Upper lobe of left lung (tissue), 6 donors: ENCODE measurements at regions not wholly inside any gene's neighbourhood (a gene's known extent, or its start where the extent isn't known, plus 50 kb on each side); places are given as distances from the start of the nearest gene placed in this dataset.

Experiments
- ATAC-seq, 2 donors: fragments of 200-7000 bp; cut with Tn5 transposase; one replicate each; pipeline ENCODE4 v1.9.1; 2022; ENCODE audit warnings: mild to moderate bottlenecking in 2 of 2, moderate library complexity in 2 of 2; ENCODE audit not compliant: low FRiP score in 2 of 2
- DNase-seq, 2 donors: peaks; one replicate each; pipeline ENCODE4 v3.0.0-alpha.2; 2019 to 2020
- H3K27ac ChIP-seq, 4 donors: fragments of 200-600 bp; sonication (generic); one replicate each; pipeline ENCODE4 v1.5.1; 2016 to 2019
- H3K27me3 ChIP-seq, 4 donors: fragments of 200-600 bp; sonication (generic); one replicate each; pipeline ENCODE4 v1.5.1; 2017 to 2019
- H3K36me3 ChIP-seq, 4 donors: fragments of 200-600 bp; sonication (generic); one replicate each; pipeline ENCODE4 v1.5.1; 2016 to 2019
- H3K4me1 ChIP-seq, 4 donors: fragments of 200-600 bp; sonication (generic); one replicate each; pipeline ENCODE4 v1.5.1; 2018 to 2019
- H3K4me3 ChIP-seq, 4 donors: fragments of 200-600 bp; sonication (generic); one replicate each; pipeline ENCODE4 v1.5.1; 2017 to 2019; ENCODE audit warnings: mild to moderate bottlenecking in 2 of 4, moderate library complexity in 1 of 4
- H3K9me3 ChIP-seq, 4 donors: fragments of 200-600 bp; sonication (generic); one replicate each; pipeline ENCODE4 v1.5.1; 2018 to 2019
- EP300 ChIP-seq, 4 donors: sonication (generic); formaldehyde crosslinking; IDR thresholded peaks; one replicate each; pipeline ENCODE4 v1.5.1; 2017; ENCODE audit warnings: antibody characterized with exemption in 4 of 4, control low read depth in 2 of 4
- POLR2A ChIP-seq, 4 donors: fragments of 450-650 bp; IDR thresholded peaks; one replicate each; pipeline ENCODE4 v1.5.1; 2016 to 2017; ENCODE audit warnings: antibody characterized with exemption in 4 of 4, mild to moderate bottlenecking in 2 of 4
- POLR2AphosphoS5 ChIP-seq, 2 donors: sonication (generic); formaldehyde crosslinking; IDR thresholded peaks; one replicate each; pipeline ENCODE4 v1.5.1; 2017; ENCODE audit warnings: antibody characterized with exemption in 2 of 2
- WGBS, 2 donors: methylation state at CpG; one replicate each; pipeline ENCODE4 v1.1.5; 2017 to 2018; 5-methylcytosine and 5-hydroxymethylcytosine counted together
- TF ChIP-seq, protein P1 (sequence below), 6 experiments: fragments of 450-650 bp in 4 of 6; fragments of 200-600 bp in 2 of 6; sonication (generic) in 2 of 6; IDR thresholded peaks; one replicate each; pipeline ENCODE4 v1.5.1; 2016 to 2019; ENCODE audit warnings: antibody characterized with exemption in 6 of 6
- donor health status: DM: no; HTN: no; CAD: no; lungs with moderate emphysema.
- donor health status: DM: no; HTN: yes; CAD: no; lungs with severe emphysema.

DNA sequence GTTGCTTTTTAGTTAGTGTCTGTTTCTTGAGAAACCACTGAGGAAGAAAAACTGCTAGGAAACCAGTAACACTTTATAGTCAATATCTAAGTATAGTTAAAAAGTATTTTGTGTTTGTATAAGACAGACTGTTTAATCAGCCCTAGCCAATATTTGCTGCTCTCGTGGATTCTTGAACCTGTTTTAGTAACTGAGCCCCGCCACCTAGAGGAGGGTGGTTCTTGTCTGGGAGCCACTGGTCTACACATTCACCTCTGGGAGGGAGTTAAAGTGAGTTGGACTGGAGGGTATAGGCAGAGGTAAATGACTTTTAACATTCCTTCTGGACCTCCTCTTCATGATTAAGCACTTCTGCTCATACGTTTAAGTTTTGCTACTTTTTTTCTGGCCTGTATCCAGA, 117.2 kb downstream of the SPATA31D1 start:
- H3K4me1 ChIP-seq: no peaks in the 10 kb centered on the region
- no peaks in the 10 kb centered on the region for H3K9me3 ChIP-seq
- ATAC-seq: no peak
- H3K27me3 ChIP-seq: no peaks in the 10 kb centered on the region
- no peak for DNase-seq
- TF ChIP-seq POLR2AphosphoS5 (IDR thresholded peaks at IDR 0.05) (no peak), POLR2A (IDR thresholded peaks at IDR 0.05) (no peak), EP300 (IDR thresholded peaks at IDR 0.05) (no peak)
- TF ChIP-seq, protein P1, sequence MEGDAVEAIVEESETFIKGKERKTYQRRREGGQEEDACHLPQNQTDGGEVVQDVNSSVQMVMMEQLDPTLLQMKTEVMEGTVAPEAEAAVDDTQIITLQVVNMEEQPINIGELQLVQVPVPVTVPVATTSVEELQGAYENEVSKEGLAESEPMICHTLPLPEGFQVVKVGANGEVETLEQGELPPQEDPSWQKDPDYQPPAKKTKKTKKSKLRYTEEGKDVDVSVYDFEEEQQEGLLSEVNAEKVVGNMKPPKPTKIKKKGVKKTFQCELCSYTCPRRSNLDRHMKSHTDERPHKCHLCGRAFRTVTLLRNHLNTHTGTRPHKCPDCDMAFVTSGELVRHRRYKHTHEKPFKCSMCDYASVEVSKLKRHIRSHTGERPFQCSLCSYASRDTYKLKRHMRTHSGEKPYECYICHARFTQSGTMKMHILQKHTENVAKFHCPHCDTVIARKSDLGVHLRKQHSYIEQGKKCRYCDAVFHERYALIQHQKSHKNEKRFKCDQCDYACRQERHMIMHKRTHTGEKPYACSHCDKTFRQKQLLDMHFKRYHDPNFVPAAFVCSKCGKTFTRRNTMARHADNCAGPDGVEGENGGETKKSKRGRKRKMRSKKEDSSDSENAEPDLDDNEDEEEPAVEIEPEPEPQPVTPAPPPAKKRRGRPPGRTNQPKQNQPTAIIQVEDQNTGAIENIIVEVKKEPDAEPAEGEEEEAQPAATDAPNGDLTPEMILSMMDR (IDR thresholded peaks at IDR 0.05): no peak
- no peak overlapping the region for H3K4me3 ChIP-seq
- no peak overlapping the region for H3K27ac ChIP-seq
- 50 to 70% methylated on average over 3 of the region's 3 CpGs for WGBS, 2 donors
- H3K36me3 ChIP-seq: no peaks in the 10 kb centered on the region

DNA sequence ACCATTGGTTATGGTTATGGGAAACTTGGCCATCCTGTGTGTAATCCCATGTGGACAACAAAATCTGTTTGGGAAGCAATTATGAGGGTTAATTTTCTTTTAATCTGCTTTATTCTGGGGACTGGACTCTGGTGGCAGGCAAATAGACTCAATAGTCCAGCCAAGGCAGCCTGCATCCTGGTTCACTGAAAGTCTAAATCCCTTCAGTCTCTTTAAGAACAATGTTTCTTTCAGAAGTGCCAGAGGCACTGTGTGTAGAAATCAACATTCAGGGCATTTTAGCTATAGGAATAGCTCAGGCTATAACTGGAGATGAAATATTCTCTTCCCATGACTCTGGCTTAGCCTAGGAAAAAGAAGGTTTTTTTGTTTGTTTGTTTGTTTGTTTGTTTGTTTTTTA, 118.0 kb downstream of the SPATA31D1 start:
- no peaks in the 10 kb centered on the region for H3K9me3 ChIP-seq
- no peak for DNase-seq
- TF ChIP-seq, protein P1 (IDR thresholded peaks at IDR 0.05): no peak
- TF ChIP-seq POLR2AphosphoS5 (IDR thresholded peaks at IDR 0.05) (no peak), EP300 (IDR thresholded peaks at IDR 0.05) (no peak), POLR2A (IDR thresholded peaks at IDR 0.05) (no peak)
- no peak overlapping the region for H3K27ac ChIP-seq
- H3K36me3 ChIP-seq: no peaks in the 10 kb centered on the region
- H3K27me3 ChIP-seq: no peaks in the 10 kb centered on the region
- H3K4me3 ChIP-seq: no peak overlapping the region
- H3K4me1 ChIP-seq: no peaks in the 10 kb centered on the region
- no peak for ATAC-seq

DNA sequence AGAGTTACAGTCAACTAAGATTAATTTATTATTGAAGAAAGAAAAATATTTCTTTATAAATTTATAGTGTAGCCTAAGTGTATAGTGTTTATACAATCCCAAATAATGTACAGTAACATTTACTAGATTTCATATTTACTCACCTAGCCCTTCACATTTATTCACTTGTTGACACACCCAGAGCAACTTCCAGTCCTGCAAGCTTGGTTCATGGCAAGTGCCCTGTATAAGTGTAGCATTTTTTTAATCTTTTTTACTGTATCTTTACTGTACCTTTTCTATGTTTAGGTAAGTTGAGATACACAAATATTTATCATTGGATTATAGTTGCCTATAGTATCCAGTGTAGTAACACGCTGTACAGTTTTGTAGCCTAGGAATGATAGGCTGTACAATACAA, 119.9 kb downstream of the SPATA31D1 start:
- TF ChIP-seq EP300 (IDR thresholded peaks at IDR 0.05) (no peak), POLR2AphosphoS5 (IDR thresholded peaks at IDR 0.05) (no peak), POLR2A (IDR thresholded peaks at IDR 0.05) (no peak)
- TF ChIP-seq, protein P1 (IDR thresholded peaks at IDR 0.05): no peak
- ATAC-seq (no peak), DNase-seq (no peak)
- Histone ChIP-seq H3K27ac (no peak overlapping the region), H3K4me1 (no peaks in the 10 kb centered on the region), H3K27me3 (no peaks in the 10 kb centered on the region), H3K4me3 (no peak overlapping the region), H3K36me3 (no peaks in the 10 kb centered on the region), H3K9me3 (no peaks in the 10 kb centered on the region)
- 78 to 96% methylated on average over 1 of the region's 1 CpG for WGBS, 2 donors

DNA sequence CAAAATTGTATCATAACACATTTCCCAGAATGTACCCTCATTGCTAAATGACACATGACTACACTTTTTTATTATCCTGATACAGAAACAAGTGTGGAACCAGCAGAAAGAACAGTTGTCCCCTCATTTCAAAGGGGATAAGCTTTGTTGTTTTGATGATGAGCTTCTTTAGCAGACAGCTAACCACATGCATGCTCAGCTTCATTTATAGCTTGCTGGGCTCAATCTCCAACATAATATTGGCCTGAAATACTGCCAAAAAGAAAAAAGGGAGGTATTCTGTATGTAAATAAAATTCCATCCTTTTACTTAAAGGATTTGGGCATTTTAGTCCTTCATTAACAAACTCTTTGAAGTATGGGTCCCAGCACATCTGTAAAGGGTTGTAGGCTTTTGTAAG, 120.4 kb downstream of the SPATA31D1 start:
- no peak for ATAC-seq
- Histone ChIP-seq H3K36me3 (no peaks in the 10 kb centered on the region), H3K9me3 (no peaks in the 10 kb centered on the region), H3K4me3 (no peak overlapping the region), H3K27me3 (no peaks in the 10 kb centered on the region), H3K4me1 (no peaks in the 10 kb centered on the region), H3K27ac (no peak overlapping the region)
- TF ChIP-seq POLR2A (IDR thresholded peaks at IDR 0.05): no peak
- no peak for DNase-seq

DNA sequence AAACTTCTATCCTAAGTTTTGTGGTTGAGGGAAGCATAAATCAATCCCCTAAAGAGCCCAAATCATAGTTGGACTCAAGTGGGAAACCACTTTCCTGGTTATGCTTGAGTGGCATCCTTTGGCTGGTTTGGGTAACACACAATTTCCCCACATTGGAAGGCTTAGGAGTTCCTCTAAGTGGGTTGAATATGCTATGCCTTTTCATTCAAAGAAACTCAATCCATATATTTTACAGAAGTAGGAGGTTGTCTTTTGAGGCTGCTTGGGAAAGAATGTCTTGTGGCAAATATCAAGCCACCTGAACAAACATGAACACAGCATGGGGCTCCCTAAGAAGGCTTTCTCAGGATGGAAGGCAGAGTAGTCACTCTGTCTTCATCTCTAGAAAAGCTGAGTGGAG, 121.1 kb downstream of the SPATA31D1 start:
- DNase-seq: no peak
- Histone ChIP-seq H3K4me3 (no peak overlapping the region), H3K27ac (no peak overlapping the region), H3K36me3 (no peaks in the 10 kb centered on the region), H3K27me3 (no peaks in the 10 kb centered on the region), H3K4me1 (no peaks in the 10 kb centered on the region), H3K9me3 (no peaks in the 10 kb centered on the region)
- no peak for TF ChIP-seq POLR2A (IDR thresholded peaks at IDR 0.05)
- no peak for TF ChIP-seq POLR2AphosphoS5 (IDR thresholded peaks at IDR 0.05)
- TF ChIP-seq, protein P1 (IDR thresholded peaks at IDR 0.05): no peak
- TF ChIP-seq EP300 (IDR thresholded peaks at IDR 0.05): no peak
- no peak for ATAC-seq
